ENCODE measurements at regions not wholly inside any gene's neighbourhood (a gene's known extent, or its start where the extent isn't known, plus 50 kb on each side); places are given as distances from the start of the nearest gene placed in this dataset.
A peak's percentile ranks its signal among the peaks of the same experiment; 100 is the strongest.

GRCh38 chr17:73955616-73956015 is 247.9 kb upstream of the RPL38 start:
- H3K27me3 ChIP-seq (ENCODE audit: insufficient read depth, low read length) = peaks cover 5% of the 10 kb centered on the region
- H3K27me3 Mint-ChIP-seq = peaks cover 6 to 8% of the 10 kb centered on the region in 2 donors
- CTCF ChIA-PET (ENCODE audit: partially characterized antibody) = interaction anchor here (1.6 kb wide), 1 partner anchor 525 kb away, joined by 7 read pairs; no protein-coding TSS in a partner anchor
- H3K27ac Mint-ChIP-seq = no peak overlapping the region
- H3K4me1 Mint-ChIP-seq = peaks cover 0 to 10% (median 4%) of the 10 kb centered on the region in 4 donors
- peaks cover 2 to 5% of the 10 kb centered on the region in 2 donors for H3K36me3 Mint-ChIP-seq
- no peaks in the 10 kb centered on the region for H3K36me3 ChIP-seq (ENCODE audit: insufficient read depth, low read length)
- no peak overlapping the region for H3K4me3 Mint-ChIP-seq
- DNase-seq = no peak
- peaks cover 18% of the 10 kb centered on the region for H3K4me1 ChIP-seq (ENCODE audit: insufficient read depth, low read length)
- intact Hi-C loops (cut with micrococcal nuclease) = loop anchor here (1.0 to 5.0 kb wide), 3 partner anchors 303 to 698 kb away; no protein-coding TSS in a partner anchor
- H3K9me3 ChIP-seq (ENCODE audit: control insufficient read depth in 1 of 2, low read length in 2 of 2) = no peaks in the 10 kb centered on the region
- POLR2A ChIA-PET (ENCODE audit: partially characterized antibody) = no interaction called here
- H3K27ac ChIP-seq (ENCODE audit: low read depth, low read length) = no peak overlapping the region
- H3K4me3 ChIP-seq (ENCODE audit: low read length in 2 of 2) = no peak overlapping the region
- H3K9me3 Mint-ChIP-seq = peaks cover 0 to 5% (median 3%) of the 10 kb centered on the region in 8 donors

GRCh38 chr17:73956169-73956568 is 247.3 kb upstream of the RPL38 start:
- no peak for DNase-seq
- Histone ChIP-seq H3K27me3 (ENCODE audit: insufficient read depth, low read length) (peaks cover 5% of the 10 kb centered on the region), H3K4me1 (ENCODE audit: insufficient read depth, low read length) (peaks cover 18% of the 10 kb centered on the region), H3K27ac (ENCODE audit: low read depth, low read length) (no peak overlapping the region), H3K9me3 (ENCODE audit: control insufficient read depth in 1 of 2, low read length in 2 of 2) (no peaks in the 10 kb centered on the region), H3K36me3 (ENCODE audit: insufficient read depth, low read length) (no peaks in the 10 kb centered on the region), H3K4me3 (ENCODE audit: low read length in 2 of 2) (no peak overlapping the region)
- H3K9me3 Mint-ChIP-seq = peaks cover 0 to 5% (median 3%) of the 10 kb centered on the region in 8 donors
- peaks cover 6 to 8% of the 10 kb centered on the region in 2 donors for H3K27me3 Mint-ChIP-seq
- no peak overlapping the region for H3K4me3 Mint-ChIP-seq
- ChIA-PET CTCF (ENCODE audit: partially characterized antibody) (interaction anchor here (1.6 kb wide), 1 partner anchor 526 kb away, joined by 7 read pairs; no protein-coding TSS in a partner anchor), POLR2A (ENCODE audit: partially characterized antibody) (no interaction called here)
- no peak overlapping the region for H3K27ac Mint-ChIP-seq
- H3K36me3 Mint-ChIP-seq = peaks cover 2 to 5% of the 10 kb centered on the region in 2 donors
- intact Hi-C loops (cut with micrococcal nuclease) = loop anchor here (1.0 to 5.0 kb wide), 3 partner anchors 304 to 699 kb away; no protein-coding TSS in a partner anchor
- peaks cover 0 to 10% (median 4%) of the 10 kb centered on the region in 4 donors for H3K4me1 Mint-ChIP-seq

- peaks cover 0 to 5% (median 3%) of the 10 kb centered on the region in 8 donors for H3K9me3 Mint-ChIP-seq
- Histone ChIP-seq H3K36me3 (ENCODE audit: insufficient read depth, low read length) (no peaks in the 10 kb centered on the region), H3K4me1 (ENCODE audit: insufficient read depth, low read length) (peaks cover 18% of the 10 kb centered on the region), H3K4me3 (ENCODE audit: low read length in 2 of 2) (no peak overlapping the region), H3K27ac (ENCODE audit: low read depth, low read length) (no peak overlapping the region), H3K27me3 (ENCODE audit: insufficient read depth, low read length) (peaks cover 3% of the 10 kb centered on the region), H3K9me3 (ENCODE audit: control insufficient read depth in 1 of 2, low read length in 2 of 2) (no peaks in the 10 kb centered on the region)
- H3K36me3 Mint-ChIP-seq = peaks cover 4 to 5% of the 10 kb centered on the region in 2 donors
- ChIA-PET CTCF (ENCODE audit: partially characterized antibody) (interaction anchor here (1.2 to 2.0 kb wide), 4 partner anchors 234 to 526 kb away, joined by 3 to 7 read pairs (median 4); no protein-coding TSS in a partner anchor), POLR2A (ENCODE audit: partially characterized antibody) (no interaction called here)
- peaks cover 3 to 5% of the 10 kb centered on the region in 2 donors for H3K27me3 Mint-ChIP-seq
- intact Hi-C loops (cut with micrococcal nuclease) = loop anchor here (1.0 to 5.0 kb wide), 3 partner anchors 305 to 700 kb away; no protein-coding TSS in a partner anchor
- H3K4me1 Mint-ChIP-seq = peaks cover 0 to 8% (median 4%) of the 10 kb centered on the region in 4 donors
- H3K27ac Mint-ChIP-seq = no peak overlapping the region
- DNase-seq = peak; percentile 38 to 57 (median 44)
- H3K4me3 Mint-ChIP-seq = peak overlapping the region in 1 of 8 donors; percentile 24
Observed at GRCh38 chr17:73956595-73957465, 246.6 kb upstream of the RPL38 start.

GRCh38 chr17:73957564-73957963 is 245.9 kb upstream of the RPL38 start:
- no peaks in the 10 kb centered on the region for H3K36me3 ChIP-seq (ENCODE audit: insufficient read depth, low read length)
- no peak overlapping the region for H3K4me3 Mint-ChIP-seq
- H3K9me3 ChIP-seq (ENCODE audit: control insufficient read depth in 1 of 2, low read length in 2 of 2) = no peaks in the 10 kb centered on the region
- H3K27ac Mint-ChIP-seq = no peak overlapping the region
- no peaks in the 10 kb centered on the region for H3K27me3 ChIP-seq (ENCODE audit: insufficient read depth, low read length)
- no peak overlapping the region for H3K4me3 ChIP-seq (ENCODE audit: low read length in 2 of 2)
- peaks cover 0 to 4% (median 0%) of the 10 kb centered on the region in 4 donors for H3K4me1 Mint-ChIP-seq
- intact Hi-C loops (cut with micrococcal nuclease) = loop anchor here (5.0 kb wide), 2 partner anchors 305 to 700 kb away; no protein-coding TSS in a partner anchor
- ChIA-PET CTCF (ENCODE audit: partially characterized antibody) (interaction anchor here (1.2 to 2.0 kb wide), 3 partner anchors 235 to 315 kb away, joined by 3 to 5 read pairs (median 4); no protein-coding TSS in a partner anchor), POLR2A (ENCODE audit: partially characterized antibody) (no interaction called here)
- H3K36me3 Mint-ChIP-seq = peaks cover 4 to 5% of the 10 kb centered on the region in 2 donors
- peaks cover 0 to 5% (median 3%) of the 10 kb centered on the region in 8 donors for H3K9me3 Mint-ChIP-seq
- peaks cover 0 to 5% of the 10 kb centered on the region in 2 donors for H3K27me3 Mint-ChIP-seq
- no peak for DNase-seq
- no peak overlapping the region for H3K27ac ChIP-seq (ENCODE audit: low read depth, low read length)
- H3K4me1 ChIP-seq (ENCODE audit: insufficient read depth, low read length) = peaks cover 13% of the 10 kb centered on the region

GRCh38 chr17:73958453-73958852 is 245.0 kb upstream of the RPL38 start:
- H3K4me3 ChIP-seq (ENCODE audit: low read length in 2 of 2) = no peak overlapping the region
- CTCF ChIA-PET (ENCODE audit: partially characterized antibody) = interaction anchor here (1.2 to 2.0 kb wide), 2 partner anchors 248 to 316 kb away, joined by 3 to 5 read pairs; no protein-coding TSS in a partner anchor
- H3K4me1 Mint-ChIP-seq = peaks cover 0 to 4% (median 0%) of the 10 kb centered on the region in 4 donors
- POLR2A ChIA-PET (ENCODE audit: partially characterized antibody) = no interaction called here
- H3K27ac Mint-ChIP-seq = no peak overlapping the region
- peaks cover 4 to 5% of the 10 kb centered on the region in 2 donors for H3K36me3 Mint-ChIP-seq
- no peaks in the 10 kb centered on the region for H3K36me3 ChIP-seq (ENCODE audit: insufficient read depth, low read length)
- H3K27ac ChIP-seq (ENCODE audit: low read depth, low read length) = no peak overlapping the region
- H3K9me3 Mint-ChIP-seq = peaks cover 0 to 5% (median 3%) of the 10 kb centered on the region in 8 donors
- intact Hi-C loops (cut with micrococcal nuclease) = loop anchor here (5.0 kb wide), 2 partner anchors 306 to 701 kb away; no protein-coding TSS in a partner anchor
- DNase-seq = no peak
- no peak overlapping the region for H3K4me3 Mint-ChIP-seq
- H3K27me3 Mint-ChIP-seq = peaks cover 0 to 5% of the 10 kb centered on the region in 2 donors
- no peaks in the 10 kb centered on the region for H3K27me3 ChIP-seq (ENCODE audit: insufficient read depth, low read length)
- H3K9me3 ChIP-seq (ENCODE audit: control insufficient read depth in 1 of 2, low read length in 2 of 2) = no peaks in the 10 kb centered on the region
- peaks cover 7% of the 10 kb centered on the region for H3K4me1 ChIP-seq (ENCODE audit: insufficient read depth, low read length)

GRCh38 chr17:73960469-73960868 is 243.0 kb upstream of the RPL38 start:
- no peaks in the 10 kb centered on the region for H3K36me3 ChIP-seq (ENCODE audit: insufficient read depth, low read length)
- H3K27me3 ChIP-seq (ENCODE audit: insufficient read depth, low read length) = no peaks in the 10 kb centered on the region
- no peak overlapping the region for H3K27ac Mint-ChIP-seq
- intact Hi-C loops (cut with micrococcal nuclease) = no loop called here
- H3K9me3 ChIP-seq (ENCODE audit: control insufficient read depth in 1 of 2, low read length in 2 of 2) = no peaks in the 10 kb centered on the region
- peaks cover 5 to 16% (median 15%) of the 10 kb centered on the region in 8 donors for H3K9me3 Mint-ChIP-seq
- no peak for DNase-seq
- H3K36me3 Mint-ChIP-seq = peaks cover 4 to 15% of the 10 kb centered on the region in 2 donors
- no peak overlapping the region for H3K4me3 ChIP-seq (ENCODE audit: low read length in 2 of 2)
- peaks cover 7% of the 10 kb centered on the region for H3K4me1 ChIP-seq (ENCODE audit: insufficient read depth, low read length)
- H3K27me3 Mint-ChIP-seq = peaks cover 0 to 5% of the 10 kb centered on the region in 2 donors
- no peak overlapping the region for H3K27ac ChIP-seq (ENCODE audit: low read depth, low read length)
- CTCF ChIA-PET (ENCODE audit: partially characterized antibody) = interaction anchor here (1.0 kb wide), 1 partner anchor 531 kb away, joined by 3 read pairs; no protein-coding TSS in a partner anchor
- no peak overlapping the region for H3K4me3 Mint-ChIP-seq
- POLR2A ChIA-PET (ENCODE audit: partially characterized antibody) = no interaction called here
- peaks cover 0 to 3% (median 0%) of the 10 kb centered on the region in 4 donors for H3K4me1 Mint-ChIP-seq

- ChIA-PET CTCF (ENCODE audit: partially characterized antibody) (no interaction called here), POLR2A (ENCODE audit: partially characterized antibody) (no interaction called here)
- H3K27ac Mint-ChIP-seq = no peak overlapping the region
- DNase-seq = no peak
- no peak overlapping the region for H3K4me3 Mint-ChIP-seq
- Histone ChIP-seq H3K27me3 (ENCODE audit: insufficient read depth, low read length) (no peaks in the 10 kb centered on the region), H3K4me1 (ENCODE audit: insufficient read depth, low read length) (no peaks in the 10 kb centered on the region), H3K36me3 (ENCODE audit: insufficient read depth, low read length) (no peaks in the 10 kb centered on the region), H3K9me3 (ENCODE audit: control insufficient read depth in 1 of 2, low read length in 2 of 2) (no peaks in the 10 kb centered on the region), H3K27ac (ENCODE audit: low read depth, low read length) (no peak overlapping the region), H3K4me3 (ENCODE audit: low read length in 2 of 2) (no peak overlapping the region)
- intact Hi-C loops (cut with micrococcal nuclease) = no loop called here
- H3K36me3 Mint-ChIP-seq = peaks cover 4 to 16% of the 10 kb centered on the region in 2 donors
- peaks cover 3 to 7% of the 10 kb centered on the region in 2 donors for H3K27me3 Mint-ChIP-seq
- H3K4me1 Mint-ChIP-seq = no peaks in the 10 kb centered on the region
- peaks cover 7 to 24% (median 22%) of the 10 kb centered on the region in 8 donors for H3K9me3 Mint-ChIP-seq
Observed at GRCh38 chr17:73962308-73962707, 241.2 kb upstream of the RPL38 start.
